Spleen (tissue), 11 donors: ENCODE measurements at regions not wholly inside any gene's neighbourhood (a gene's known extent, or its start where the extent isn't known, plus 50 kb on each side); places are given as distances from the start of the nearest gene placed in this dataset.

Experiments used
- DNase-seq: peaks from one replicate; pipeline ENCODE4 v3.0.0-alpha.2; 2020
- H3K27ac ChIP-seq, 8 donors: fragments of 200-600 bp; sonication (generic) in 7 of 8; 1 replicate in 4 of 8; 2 replicates in 4 of 8; pipeline versions ENCODE4 v1.5.0 to v1.8.0; 2016 to 2021; ENCODE audit warnings: inconsistent platforms in 4 of 8, mild to moderate bottlenecking in 4 of 8, moderate library complexity in 1 of 8
- H3K27me3 ChIP-seq, 7 donors: fragments of 200-600 bp; sonication (generic) in 6 of 7; replicated peaks in 1 of 7; 1 replicate in 4 of 7; 2 replicates in 3 of 7; pipeline versions ENCODE4 v1.5.0 to v1.8.0; 2016 to 2021; ENCODE audit warnings: inconsistent platforms in 3 of 7, mild to moderate bottlenecking in 1 of 7
- H3K36me3 ChIP-seq, 6 donors: fragments of 200-600 bp; sonication (generic) in 5 of 6; 1 replicate in 4 of 6; 2 replicates in 2 of 6; pipeline versions ENCODE4 v1.5.0 to v1.8.0; 2016 to 2021; ENCODE audit warnings: inconsistent platforms in 2 of 6
- H3K4me1 ChIP-seq, 6 donors: fragments of 200-600 bp; sonication (generic) in 5 of 6; 1 replicate in 3 of 6; 2 replicates in 3 of 6; pipeline versions ENCODE4 v1.5.0 to v1.8.0; 2016 to 2021; ENCODE audit warnings: inconsistent platforms in 3 of 6
- H3K4me3 ChIP-seq, 8 donors: fragments of 200-600 bp; sonication (generic) in 7 of 8; 1 replicate in 4 of 8; 2 replicates in 4 of 8; pipeline versions ENCODE4 v1.5.0 to v1.8.0; 2016 to 2021; ENCODE audit warnings: inconsistent platforms in 4 of 8, mild to moderate bottlenecking in 4 of 8, moderate library complexity in 2 of 8
- H3K9me3 ChIP-seq, 8 donors: fragments of 200-600 bp; sonication (generic) in 7 of 8; 1 replicate in 4 of 8; 2 replicates in 4 of 8; pipeline versions ENCODE4 v1.5.0 to v1.8.0; 2016 to 2021; ENCODE audit warnings: inconsistent platforms in 4 of 8
- CTCF ChIP-seq, 11 experiments: fragments of 200-600 bp in 7 of 11; fragments of 450-650 bp in 4 of 11; sonication (generic) in 4 of 11; IDR thresholded peaks in 8 of 11; conservative IDR thresholded peaks in 3 of 11; 1 replicate in 7 of 11; 2 replicates in 4 of 11; pipeline versions ENCODE4 v1.4.0 to v1.8.0; 2016 to 2021; ENCODE audit warnings: antibody characterized with exemption in 11 of 11, inconsistent platforms in 4 of 11, mild to moderate bottlenecking in 1 of 11
- POLR2A ChIP-seq, 3 donors: fragments of 450-650 bp; IDR thresholded peaks; one replicate each; pipeline ENCODE4 v1.5.1; 2017; ENCODE audit warnings: antibody characterized with exemption in 3 of 3, mild to moderate bottlenecking in 1 of 3
- POLR2AphosphoS5 ChIP-seq, 3 donors: sonication (generic); formaldehyde crosslinking; IDR thresholded peaks; one replicate each; pipeline ENCODE4 v1.5.1; 2017; ENCODE audit warnings: antibody characterized with exemption in 3 of 3
- WGBS, 5 donors: extraction: QIAGEN DNeasy Blood & Tissue Kit in 3 of 5; methylation state at CpG; one replicate each; pipeline versions ENCODE4 v1.1.5 to v1.1.7; 2013 to 2018; 5-methylcytosine and 5-hydroxymethylcytosine counted together
- intact Hi-C: fragments of 100-400 bp; cut with DNase I; formaldehyde crosslinking; loops from one replicate; pipeline ENCODE4 v1.15.0; 2023; ENCODE audit warnings: low total_unique reads
- small RNA-seq, 4 donors: library from RNA; depleted of rRNA; stranded (forward); fragments of <200 nt; gene quantifications; one replicate each; pipeline ENCODE3, GENCODE V24; 2016
- donor health status: healthy with polysubstance abuse.
- donor health status: DM: no; HTN: no; CAD: no; lungs with moderate emphysema.
- donor health status: DM: no; HTN: no; CAD: no.
- donor health status: Bipolar disorder and iron deficiency.
- donor health status: healthy.
- donor health status: DM: no; HTN: no; CAD: no.
- donor health status: DM: yes; HTN: yes; CAD: no.

GRCh38 chr9:116101516-116101915 lies 52.1 kb upstream of the PAPPA start:
- Histone ChIP-seq H3K27ac (no peak overlapping the region), H3K27me3 (no peaks in the 10 kb centered on the region), H3K4me1 (no peaks in the 10 kb centered on the region), H3K4me3 (no peak overlapping the region), H3K9me3 (no peaks in the 10 kb centered on the region), H3K36me3 (no peaks in the 10 kb centered on the region)
- no peak for DNase-seq
- TF ChIP-seq POLR2AphosphoS5 (IDR thresholded peaks at IDR 0.05) (no peak), CTCF (IDR thresholded peaks at IDR 0.05 in 8 of 11, conservative IDR thresholded peaks at IDR 0.05 in 3 of 11) (no peak)
- 46 to 64% (median 62%) methylated on average over 1 of the region's 1 CpG for WGBS, 5 donors
- intact Hi-C loops: loop anchor here (10.0 kb wide), 1 partner anchor 57 kb away; no protein-coding TSS in a partner anchor

- H3K27me3 ChIP-seq: no peaks in the 10 kb centered on the region
- no peaks in the 10 kb centered on the region for H3K9me3 ChIP-seq
- no peak overlapping the region for H3K4me3 ChIP-seq
- 85 to 91% (median 88%) methylated on average over 6 of the region's 6 CpGs for WGBS, 5 donors
- no peaks in the 10 kb centered on the region for H3K4me1 ChIP-seq
- H3K36me3 ChIP-seq: no peaks in the 10 kb centered on the region
- DNase-seq: no peak
- H3K27ac ChIP-seq: no peak overlapping the region
- intact Hi-C loops: loop anchor here (10.0 kb wide), 1 partner anchor 58 kb away; no protein-coding TSS in a partner anchor
- TF ChIP-seq POLR2A (IDR thresholded peaks at IDR 0.05) (no peak), POLR2AphosphoS5 (IDR thresholded peaks at IDR 0.05) (no peak), CTCF (IDR thresholded peaks at IDR 0.05 in 8 of 11, conservative IDR thresholded peaks at IDR 0.05 in 3 of 11) (no peak)
Observed at GRCh38 chr9:116102596-116102995, 51.0 kb upstream of the PAPPA start.

Small RNA genes lying in the stretch of these regions (small RNA-seq; reads per million reads assigned to genes)
- 0 reads per million in 4 donors for gene RF00004
